ENCODE measurements at regions not wholly inside any gene's neighbourhood (a gene's known extent, or its start where the extent isn't known, plus 50 kb on each side); places are given as distances from the start of the nearest gene placed in this dataset.

- ATAC-seq = no peak
Measured at GRCh38 chr16:89043636-89044417, 49.8 kb upstream of the ACSF3 start.
